ENCODE measurements at regions not wholly inside any gene's neighbourhood (a gene's known extent, or its start where the extent isn't known, plus 50 kb on each side); places are given as distances from the start of the nearest gene placed in this dataset.

- ChIA-PET CTCF (interaction anchor here (0.6 kb wide), 1 partner anchor 717 kb away, joined by 3 read pairs; no protein-coding TSS in a partner anchor), POLR2A (no interaction called here)
- intact Hi-C loops (cut with micrococcal nuclease) = no loop called here
- no peak for DNase-seq
- no peak overlapping the region for H3K4me3 Mint-ChIP-seq
- H3K4me1 Mint-ChIP-seq = peaks cover 17% of the 10 kb centered on the region
- ATAC-seq (ENCODE audit: low read depth) = no peak
- H3K27me3 Mint-ChIP-seq = no peaks in the 10 kb centered on the region
- H3K36me3 Mint-ChIP-seq (ENCODE audit: low read depth) = no peaks in the 10 kb centered on the region
- no peaks in the 10 kb centered on the region for H3K9me3 Mint-ChIP-seq
- H3K27ac Mint-ChIP-seq = no peak overlapping the region
- no peak for TF ChIP-seq CTCF (IDR thresholded peaks at IDR 0.05)
Measured at GRCh38 chr1:157404614-157405013, 147.7 kb downstream of the FCRL5 start.

- Mint-ChIP-seq H3K4me3 (no peak overlapping the region), H3K27ac (peak overlapping the region; percentile 32), H3K36me3 (ENCODE audit: low read depth) (no peaks in the 10 kb centered on the region), H3K4me1 (peaks cover 17% of the 10 kb centered on the region), H3K27me3 (no peaks in the 10 kb centered on the region), H3K9me3 (no peaks in the 10 kb centered on the region)
- no peak for DNase-seq
- ATAC-seq (ENCODE audit: low read depth) = peak; percentile 34
- intact Hi-C loops (cut with micrococcal nuclease) = no loop called here
- ChIA-PET POLR2A (no interaction called here), CTCF (no interaction called here)
- no peak for TF ChIP-seq CTCF (IDR thresholded peaks at IDR 0.05)
Measured at GRCh38 chr1:157404063-157404501, 148.2 kb downstream of the FCRL5 start.

GRCh38 chr1:157403608-157404007 lies 148.7 kb downstream of the FCRL5 start:
- intact Hi-C loops (cut with micrococcal nuclease) = no loop called here
- POLR2A ChIA-PET = no interaction called here
- no peaks in the 10 kb centered on the region for H3K9me3 Mint-ChIP-seq
- DNase-seq (no peak), ATAC-seq (ENCODE audit: low read depth) (peak; percentile 25)
- H3K27me3 Mint-ChIP-seq = peaks cover 5% of the 10 kb centered on the region
- peaks cover 17% of the 10 kb centered on the region for H3K4me1 Mint-ChIP-seq
- CTCF ChIA-PET = no interaction called here
- TF ChIP-seq CTCF (IDR thresholded peaks at IDR 0.05) = no peak
- no peaks in the 10 kb centered on the region for H3K36me3 Mint-ChIP-seq (ENCODE audit: low read depth)
- H3K4me3 Mint-ChIP-seq = no peak overlapping the region
- H3K27ac Mint-ChIP-seq = peak overlapping the region; percentile 32

GRCh38 chr1:157403203-157403602 lies 149.1 kb downstream of the FCRL5 start:
- peak overlapping the region; percentile 15 for H3K27ac Mint-ChIP-seq
- intact Hi-C loops (cut with micrococcal nuclease) = no loop called here
- peaks cover 5% of the 10 kb centered on the region for H3K27me3 Mint-ChIP-seq
- no peaks in the 10 kb centered on the region for H3K9me3 Mint-ChIP-seq
- ChIA-PET CTCF (no interaction called here), POLR2A (no interaction called here)
- DNase-seq (no peak), ATAC-seq (ENCODE audit: low read depth) (peak; percentile 69)
- no peak overlapping the region for H3K4me3 Mint-ChIP-seq
- H3K36me3 Mint-ChIP-seq (ENCODE audit: low read depth) = no peaks in the 10 kb centered on the region
- H3K4me1 Mint-ChIP-seq = peaks cover 17% of the 10 kb centered on the region
- no peak for TF ChIP-seq CTCF (IDR thresholded peaks at IDR 0.05)

- Mint-ChIP-seq H3K27ac (no peak overlapping the region), H3K36me3 (ENCODE audit: low read depth) (no peaks in the 10 kb centered on the region), H3K9me3 (no peaks in the 10 kb centered on the region), H3K4me1 (peaks cover 17% of the 10 kb centered on the region), H3K27me3 (peaks cover 8% of the 10 kb centered on the region), H3K4me3 (no peak overlapping the region)
- no peak for TF ChIP-seq CTCF (IDR thresholded peaks at IDR 0.05)
- no peak for ATAC-seq (ENCODE audit: low read depth)
- intact Hi-C loops (cut with micrococcal nuclease) = no loop called here
- POLR2A ChIA-PET = no interaction called here
- no peak for DNase-seq
- CTCF ChIA-PET = no interaction called here
Measured at GRCh38 chr1:157400766-157401165, 151.5 kb downstream of the FCRL5 start.

Measured in activated B cell treated with CpG ODN at 0.5 μM for 24 hours (primary cell).